OCI-M1 (cell line): ENCODE measurements at regions not wholly inside any gene's neighbourhood (a gene's known extent, or its start where the extent isn't known, plus 50 kb on each side); places are given as distances from the start of the nearest gene placed in this dataset.
"Not testable (repeated sequence)": the region's sequence is repeated elsewhere in the genome, so short reads cannot be mapped to it uniquely, and the experiment has no call there.

Experiments used
- DNase-seq: peaks from one replicate; lab custom pipeline; 2025; lab: John Stamatoyannopoulos, UW

GRCh38 chr5:91315701-91316100, 67.4 kb downstream of the ARRDC3 start:
- DNase-seq, result no peak

GRCh38 chr5:91313757-91314673, 69.1 kb downstream of the ARRDC3 start:
- peak; percentile 94 for DNase-seq

DNA sequence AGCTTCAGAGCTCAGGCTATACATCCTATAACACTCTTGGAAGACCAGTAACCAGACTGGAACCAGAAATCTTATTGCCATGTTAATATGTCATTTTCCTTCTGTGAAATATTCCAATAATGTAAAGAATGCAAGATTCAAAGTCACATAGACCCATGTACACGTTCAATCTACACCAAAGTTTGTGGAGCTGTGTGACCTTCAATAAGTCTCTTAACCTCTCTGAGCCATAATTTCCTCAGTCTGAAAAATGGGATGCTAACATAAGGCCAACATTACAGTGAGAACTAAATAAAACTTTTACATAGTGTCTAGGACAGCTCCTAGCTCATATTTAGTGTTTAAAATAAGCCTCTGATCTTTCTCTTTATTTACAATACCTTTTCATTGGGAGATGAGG, 70.4 kb downstream of the ARRDC3 start:
- DNase-seq, result no peak

DNA sequence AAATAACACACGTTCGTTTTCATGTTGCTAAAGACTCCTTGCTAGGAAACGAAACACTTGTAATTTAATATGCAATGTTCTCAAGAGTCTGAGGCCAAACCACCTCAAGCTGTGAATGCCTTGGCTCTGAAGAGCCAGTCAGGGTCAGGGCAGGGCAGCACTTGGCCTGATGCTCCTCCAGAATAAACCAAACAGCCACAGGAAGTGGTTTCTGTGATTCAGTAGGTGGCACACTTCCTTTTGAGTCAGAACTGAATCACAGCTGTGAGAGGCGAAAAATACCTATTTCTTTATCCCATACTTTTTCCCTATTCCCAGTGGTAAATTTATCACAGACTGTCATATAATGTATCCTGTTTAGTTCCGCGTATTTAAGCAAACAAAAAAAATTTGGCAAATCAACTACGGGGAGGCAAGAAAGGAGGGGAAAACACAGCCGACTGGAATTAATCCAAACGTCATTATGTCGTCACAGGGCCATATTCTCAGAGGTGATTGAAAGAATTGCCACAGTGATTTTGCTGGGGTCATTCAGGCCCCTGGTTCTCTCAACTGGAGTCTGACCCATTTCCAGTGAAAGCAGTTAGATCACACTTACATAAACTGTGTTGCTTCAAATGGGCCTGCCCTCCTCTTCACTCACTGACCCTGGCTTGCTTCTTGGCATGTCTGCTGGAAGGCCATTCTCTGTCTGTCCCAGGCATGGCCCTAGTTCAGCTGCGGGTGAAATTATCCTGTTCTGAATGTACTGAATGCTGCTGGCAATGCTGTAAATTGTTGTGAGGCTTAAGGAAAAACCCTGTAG, 71.2 kb downstream of the ARRDC3 start:
- DNase-seq, result no peak

GRCh38 chr5:91311168-91311696, 71.9 kb downstream of the ARRDC3 start:
- no peak for DNase-seq

DNA sequence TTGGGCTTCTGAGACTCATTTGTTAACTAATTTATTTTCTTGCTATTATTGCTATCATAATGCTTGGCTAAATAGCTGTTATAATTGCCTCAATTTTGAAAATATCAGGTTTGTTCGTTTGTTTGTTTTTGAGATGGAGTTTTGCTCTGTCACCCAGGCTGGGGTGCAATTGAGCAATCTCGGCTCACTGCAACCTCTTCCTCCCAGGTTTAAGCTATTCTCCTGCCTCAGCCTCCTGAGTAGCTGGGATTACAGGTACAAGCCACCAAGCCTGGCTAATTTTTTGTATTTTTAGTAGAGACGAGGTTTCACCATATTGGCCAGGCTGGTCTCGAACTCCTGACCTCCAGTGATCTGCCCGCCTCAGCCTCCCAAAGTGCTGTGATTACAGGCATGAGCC, 75.0 kb downstream of the ARRDC3 start:
- not testable (repeated sequence) for DNase-seq

DNA sequence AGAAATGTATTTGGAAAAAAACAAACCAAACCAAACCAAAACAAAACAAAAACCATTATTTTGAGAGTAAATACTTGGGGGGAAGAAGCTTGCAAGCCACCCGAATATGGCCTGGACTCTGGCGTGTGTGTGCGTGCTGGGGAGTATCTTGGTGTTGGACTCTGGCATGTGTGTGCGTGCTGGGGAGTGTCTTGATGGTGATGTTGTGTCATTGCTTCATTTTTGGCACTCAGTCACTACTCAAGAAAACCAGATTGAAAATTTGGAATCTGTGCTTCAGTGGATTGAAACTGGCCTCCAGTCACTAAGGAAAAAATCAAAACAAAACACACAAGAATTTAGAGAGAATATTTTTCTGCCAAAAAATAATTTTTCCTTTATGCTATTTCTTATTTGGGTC, 76.1 kb downstream of the ARRDC3 start:
- DNase-seq, result no peak

GRCh38 chr5:91306497-91306896, 76.6 kb downstream of the ARRDC3 start:
- no peak for DNase-seq

DNA sequence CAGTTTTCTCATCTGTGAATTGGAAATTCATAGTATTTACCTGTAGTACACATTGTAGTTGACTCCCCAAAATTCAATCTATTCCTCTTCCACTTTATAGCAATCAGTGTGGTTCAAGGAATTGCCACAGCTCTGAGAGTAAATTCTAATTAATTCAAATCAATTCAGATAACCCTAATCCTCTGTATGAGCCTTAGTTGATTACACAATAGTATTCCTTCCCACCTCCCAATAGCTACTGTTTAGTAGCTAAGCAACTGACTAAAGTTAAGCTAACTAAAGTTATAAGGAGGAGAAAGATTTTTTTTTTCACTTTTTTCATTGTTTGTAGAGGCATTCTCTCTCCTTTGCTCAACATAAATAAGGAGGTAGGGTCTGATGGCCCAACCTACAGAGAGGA, 77.5 kb downstream of the ARRDC3 start:
- no peak for DNase-seq

DNA sequence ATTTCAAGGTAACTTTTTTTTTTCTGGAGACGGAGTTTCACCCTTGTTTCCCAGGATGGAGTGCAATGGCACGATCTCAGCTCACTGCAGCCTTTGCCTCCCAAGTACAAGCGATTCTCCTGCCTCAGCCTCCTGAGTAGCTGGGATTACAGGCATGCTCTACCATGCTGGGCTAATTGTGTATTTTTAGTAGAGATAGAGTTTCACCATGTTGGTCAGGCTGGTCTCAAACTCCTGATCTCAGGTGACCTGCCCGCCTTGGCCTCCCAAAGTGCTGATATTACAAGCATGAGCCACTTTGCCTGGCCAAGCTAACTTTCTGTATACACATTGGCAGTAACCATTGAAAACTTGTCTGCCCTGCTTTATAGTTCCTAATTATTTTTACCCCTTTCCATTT, 79.1 kb downstream of the ARRDC3 start:
- not testable (repeated sequence) for DNase-seq

DNA sequence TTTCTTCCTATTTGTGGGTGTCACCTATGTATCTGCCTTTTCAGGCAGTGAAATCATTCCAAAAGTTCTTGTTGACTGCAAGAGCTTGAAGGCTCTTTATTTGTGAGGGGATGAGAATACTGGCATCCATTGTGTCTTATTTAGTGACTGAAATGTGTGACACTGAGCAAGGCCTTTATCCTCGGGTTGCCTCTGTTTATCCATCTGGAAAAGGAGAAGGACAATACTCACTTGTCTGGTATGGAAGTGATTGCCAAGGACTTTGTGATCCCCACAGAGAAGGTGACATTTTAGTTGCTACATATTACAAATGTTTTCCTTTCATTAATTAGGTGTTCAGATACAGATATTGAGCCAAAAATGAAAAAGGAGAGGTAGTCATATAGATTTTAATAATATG, 80.2 kb downstream of the ARRDC3 start:
- DNase-seq, result no peak

DNA sequence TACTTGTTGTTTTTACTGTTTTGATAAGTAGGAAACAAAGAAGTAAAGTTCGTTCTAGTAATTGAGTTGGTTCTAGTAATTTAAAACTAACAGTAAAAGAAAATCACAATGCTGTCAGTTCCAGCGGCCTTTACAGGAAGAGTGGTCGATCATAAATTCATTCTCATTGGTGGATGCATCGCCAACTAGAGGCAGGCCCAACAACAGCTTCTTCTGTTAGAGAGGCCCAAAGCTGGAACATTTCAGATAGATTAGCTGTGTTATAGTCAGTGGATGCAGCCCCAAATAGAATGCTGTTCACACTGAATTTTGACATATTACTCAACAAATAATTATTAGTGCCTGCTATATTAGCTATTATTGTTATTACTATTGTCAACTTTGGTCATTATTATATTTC, 80.8 kb downstream of the ARRDC3 start:
- peak; percentile 16 for DNase-seq

DNA sequence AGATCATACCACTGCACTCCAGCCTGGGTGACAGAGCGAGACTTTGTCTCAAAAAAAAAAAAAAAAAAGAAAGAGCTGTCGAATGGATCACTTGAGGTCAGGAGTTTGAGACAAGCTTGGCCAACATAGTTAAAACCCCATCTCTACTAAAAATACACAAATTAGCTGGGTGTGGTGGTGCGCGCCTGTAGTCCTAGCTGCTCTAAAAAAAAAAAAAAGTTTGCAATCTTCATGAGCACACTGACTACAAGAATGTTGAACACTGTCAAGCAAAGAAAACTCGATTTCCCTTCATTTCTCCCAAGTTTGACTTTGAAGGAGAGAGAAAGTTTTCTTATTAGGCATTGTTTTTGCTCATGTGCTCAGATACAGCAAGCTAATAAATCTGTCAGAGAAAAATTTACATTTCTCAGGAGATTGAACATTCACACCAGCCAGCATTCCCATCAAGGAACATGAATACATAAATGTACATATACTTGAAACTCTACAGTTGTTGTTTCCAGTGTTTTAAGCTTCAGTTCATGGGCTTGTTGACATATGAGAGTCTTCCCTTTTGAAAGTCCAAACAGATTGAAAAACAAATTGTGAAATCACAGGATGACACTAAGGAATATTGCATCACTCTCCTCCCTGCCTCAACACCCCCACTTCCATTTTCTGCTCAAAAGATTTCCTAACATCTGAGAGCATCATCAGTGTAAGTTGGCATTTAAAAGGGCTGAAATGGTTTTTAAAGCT, 81.8 kb downstream of the ARRDC3 start:
- DNase-seq, result no peak

DNA sequence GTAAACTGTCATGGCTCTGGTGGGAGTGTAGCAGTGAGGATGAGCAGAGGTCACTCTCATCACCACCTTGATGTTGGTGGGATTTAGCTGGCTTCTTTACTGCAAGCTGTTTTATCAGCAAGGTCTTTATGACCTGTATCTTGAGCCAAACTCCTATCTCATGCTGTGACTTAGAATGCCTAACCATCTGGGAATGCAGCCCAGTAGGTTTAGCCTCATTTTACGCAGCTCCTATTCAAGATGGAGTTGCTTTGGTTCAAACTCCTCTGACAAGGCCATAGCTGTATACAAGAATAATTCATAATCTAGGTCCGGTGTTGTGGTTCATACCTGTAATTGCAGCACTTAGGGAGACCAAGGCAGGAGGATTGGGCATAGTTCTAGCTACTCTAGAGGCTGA, 85.1 kb downstream of the ARRDC3 start:
- no peak for DNase-seq

DNA sequence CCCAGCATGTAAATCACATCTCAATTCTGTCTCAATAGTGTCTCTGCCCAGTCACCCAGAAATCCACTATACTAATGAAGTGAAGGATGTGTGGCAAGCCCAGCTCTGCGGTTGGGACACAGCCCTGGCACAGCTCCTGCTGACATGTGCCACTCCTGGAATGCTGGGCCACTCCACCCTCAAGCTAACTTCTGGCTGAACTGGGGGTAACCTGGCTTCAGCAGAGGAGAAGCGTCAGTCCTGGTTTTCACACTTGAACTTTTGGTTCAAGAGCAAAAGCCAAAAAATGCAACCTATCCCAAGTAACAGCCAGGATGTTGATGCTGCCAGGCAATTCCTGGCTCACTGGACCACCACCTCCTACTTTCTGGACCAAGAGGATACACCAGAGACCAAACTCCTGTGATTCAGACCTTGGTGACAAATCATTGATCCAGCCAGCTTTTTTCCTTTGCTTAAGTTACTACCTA, 86.4 kb downstream of the ARRDC3 start:
- no peak for DNase-seq

GRCh38 chr5:91296102-91296501, 87.0 kb downstream of the ARRDC3 start:
- not testable (repeated sequence) for DNase-seq

DNA sequence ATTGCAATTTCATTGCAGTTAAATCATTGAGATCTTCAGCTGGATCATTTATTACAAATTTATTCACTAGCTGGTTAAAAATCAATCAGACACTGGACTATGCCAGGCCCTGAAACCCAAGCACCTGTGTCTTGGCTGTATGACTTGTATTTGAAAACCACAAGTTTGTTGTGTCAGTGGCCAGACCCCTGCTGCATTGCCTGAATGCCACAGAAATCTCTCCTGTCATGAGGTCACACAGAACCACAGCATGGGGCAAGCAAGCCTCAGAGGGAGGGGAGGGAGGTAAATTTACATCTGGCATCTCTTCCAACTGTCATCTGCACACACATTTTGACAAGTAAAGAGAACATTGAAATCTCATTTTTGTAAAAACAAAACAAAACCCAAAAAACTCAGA, 90.0 kb downstream of the ARRDC3 start:
- peak; percentile 20 for DNase-seq

GRCh38 chr5:91291628-91292569, 91.2 kb downstream of the ARRDC3 start:
- peak; percentile 32 for DNase-seq

DNA sequence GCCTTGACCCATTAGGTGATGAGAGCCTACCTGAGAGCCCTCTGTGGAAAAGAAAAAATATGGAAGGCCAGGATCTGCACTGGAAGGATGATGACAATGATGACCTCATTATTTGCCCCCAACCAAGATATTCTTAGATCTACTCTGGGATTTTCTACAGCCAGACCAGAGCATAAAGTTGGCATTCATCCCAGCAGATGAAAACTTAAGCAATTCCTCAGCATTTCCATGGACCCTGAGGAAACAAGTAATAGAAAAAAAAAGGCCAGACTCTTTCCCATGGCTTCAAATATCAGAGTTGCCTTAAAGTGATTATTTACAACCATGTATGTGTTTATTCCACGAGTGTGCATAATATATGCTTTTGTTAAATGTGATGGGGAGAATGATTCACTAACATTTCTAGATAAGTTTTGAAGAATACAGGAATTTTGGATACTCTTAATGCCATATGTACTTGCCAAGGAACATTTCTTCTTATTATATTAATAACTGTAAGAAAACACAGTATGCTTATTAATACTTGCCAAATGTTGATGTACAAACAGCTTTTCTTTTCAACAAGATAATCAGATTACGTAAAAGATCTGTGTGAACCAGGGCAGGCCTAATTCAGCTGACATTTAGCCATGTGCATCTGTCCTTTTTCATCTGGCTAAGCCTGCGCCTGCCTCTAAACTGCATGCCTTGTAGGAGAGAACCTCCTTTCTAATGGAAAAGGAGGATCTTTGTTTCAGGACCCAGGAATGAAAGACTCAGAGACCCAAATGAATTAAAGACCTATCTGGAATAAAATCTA, 94.8 kb downstream of the ARRDC3 start:
- DNase-seq, result no peak

GRCh38 chr5:91285062-91285461, 98.1 kb downstream of the ARRDC3 start:
- not testable (repeated sequence) for DNase-seq
